GM18517 (cell line): ENCODE measurements at regions not wholly inside any gene's neighbourhood (a gene's known extent, or its start where the extent isn't known, plus 50 kb on each side); places are given as distances from the start of the nearest gene placed in this dataset.

Source experiments
- ATAC-seq: cut with Tn5 transposase; IDR thresholded peaks from one replicate; pipeline ENCODE4 v1.9.1; 2021; ENCODE audit warnings: mild to moderate bottlenecking, moderate library complexity; ENCODE audit not compliant: unreplicated experiment

- ATAC-seq = no peak
Measured at GRCh38 chr12:104863296-104863948, 94.7 kb downstream of the SLC41A2 start.

DNA sequence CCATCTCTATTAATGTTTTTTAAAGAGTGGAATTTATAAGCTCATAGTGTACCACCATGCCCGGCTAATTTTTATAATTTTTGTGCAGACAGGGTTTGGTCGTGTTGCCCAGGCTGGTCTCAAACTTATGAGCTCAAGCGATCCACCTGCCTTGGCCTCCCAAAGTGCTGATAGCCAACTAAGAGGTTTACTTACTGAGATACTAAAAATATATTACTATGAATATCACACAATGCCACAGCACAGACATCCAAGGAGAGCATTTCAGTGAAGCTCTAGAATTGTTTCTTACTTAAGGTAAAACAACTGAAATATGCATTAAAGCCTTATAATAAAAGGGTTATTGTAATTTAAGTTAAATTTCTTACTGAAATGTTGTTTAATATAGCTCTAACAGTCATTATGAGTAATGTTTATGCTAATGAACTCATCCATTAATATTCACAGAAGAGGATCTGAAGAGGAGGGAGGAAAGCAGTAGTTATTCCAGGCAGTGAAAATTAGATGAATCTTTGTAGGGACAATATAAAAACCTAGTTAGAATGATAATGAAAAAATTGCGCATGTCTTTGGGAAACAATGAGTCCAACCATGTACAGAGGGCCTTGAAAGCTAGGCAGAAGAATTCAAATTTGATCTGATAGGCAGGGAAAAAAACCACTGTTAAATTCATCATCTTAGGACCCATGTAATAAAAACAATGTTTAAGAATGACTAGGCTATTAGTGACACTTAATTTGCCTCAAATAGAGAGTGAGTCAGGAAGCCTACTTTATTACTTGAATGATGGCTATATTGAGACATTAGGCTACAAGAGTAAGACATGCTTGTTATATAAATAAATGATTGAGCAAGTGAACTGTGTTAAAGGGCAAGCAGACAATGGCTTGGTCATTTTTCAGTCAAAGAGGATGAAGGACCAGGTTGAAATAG lies 99.2 kb downstream of the SLC41A2 start:
- ATAC-seq = no peak

GRCh38 chr12:104856531-104856930 lies 101.6 kb downstream of the SLC41A2 start:
- no peak for ATAC-seq

DNA sequence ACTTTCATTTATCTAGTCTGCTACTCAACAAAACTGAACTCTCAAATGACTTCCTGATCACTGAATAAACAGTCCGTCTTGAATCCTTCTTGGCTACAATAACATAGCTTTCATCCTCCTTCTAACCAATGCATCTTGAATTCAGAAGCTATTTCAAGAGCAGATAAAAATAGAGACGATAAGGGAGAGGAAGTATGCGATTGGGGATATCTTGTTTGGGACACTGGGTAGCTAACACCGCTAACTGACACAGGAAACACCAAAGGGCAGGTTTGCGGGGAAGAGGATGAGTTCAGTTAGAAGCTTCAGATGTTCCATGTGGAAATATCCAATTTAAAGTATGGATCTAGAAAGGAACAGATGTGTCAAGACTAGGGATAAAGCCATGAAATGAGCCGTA lies 102.5 kb downstream of the SLC41A2 start:
- no peak for ATAC-seq

- ATAC-seq = no peak
Measured at GRCh38 chr12:104852896-104853295, 105.2 kb downstream of the SLC41A2 start.

DNA sequence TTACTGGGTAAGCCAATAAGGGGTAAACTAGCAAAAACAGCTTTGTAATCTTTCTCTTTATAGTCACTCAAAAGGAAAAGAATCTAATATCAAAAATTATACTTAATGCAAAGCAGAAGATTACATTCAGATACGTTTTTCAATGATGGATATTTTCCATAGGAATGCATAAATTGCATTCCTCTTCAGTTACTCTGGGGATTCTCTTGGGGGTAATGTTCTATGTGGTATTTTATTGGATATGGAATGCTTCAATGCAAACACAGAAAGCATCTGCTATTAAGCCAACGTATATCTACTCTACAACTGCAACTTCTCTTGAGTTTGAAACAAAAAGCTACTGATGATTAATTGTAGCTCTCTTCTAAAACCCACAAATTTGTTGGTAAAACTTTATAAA lies 106.0 kb downstream of the SLC41A2 start:
- ATAC-seq = no peak

- no peak for ATAC-seq
Measured at GRCh38 chr12:104850781-104851180, 107.3 kb downstream of the SLC41A2 start.

- ATAC-seq = no peak
Measured at GRCh38 chr12:104846056-104846767, 111.9 kb downstream of the SLC41A2 start.

GRCh38 chr12:104844123-104844522 lies 114.0 kb downstream of the SLC41A2 start:
- ATAC-seq = no peak

GRCh38 chr12:104840262-104840661 lies 117.8 kb downstream of the SLC41A2 start:
- ATAC-seq = no peak

GRCh38 chr12:104835317-104835716 lies 122.8 kb downstream of the SLC41A2 start:
- ATAC-seq = no peak

- ATAC-seq = no peak
Measured at GRCh38 chr12:104834607-104835006, 123.5 kb downstream of the SLC41A2 start.

GRCh38 chr12:104833756-104834155 lies 124.3 kb downstream of the SLC41A2 start:
- ATAC-seq = no peak

GRCh38 chr12:104828015-104828414 lies 130.1 kb downstream of the SLC41A2 start:
- ATAC-seq = no peak

GRCh38 chr12:104827587-104827986 lies 130.5 kb downstream of the SLC41A2 start:
- no peak for ATAC-seq

- no peak for ATAC-seq
Measured at GRCh38 chr12:104825408-104825807, 132.7 kb downstream of the SLC41A2 start.

- ATAC-seq = no peak
Measured at GRCh38 chr12:104823985-104824461, 134.1 kb downstream of the SLC41A2 start.

GRCh38 chr12:104822941-104823340 lies 135.1 kb downstream of the SLC41A2 start:
- ATAC-seq = no peak

- no peak for ATAC-seq
Measured at GRCh38 chr12:104816845-104817503, 141.1 kb downstream of the SLC41A2 start.

- ATAC-seq = no peak
Measured at GRCh38 chr12:104815935-104816334, 142.2 kb downstream of the SLC41A2 start.

DNA sequence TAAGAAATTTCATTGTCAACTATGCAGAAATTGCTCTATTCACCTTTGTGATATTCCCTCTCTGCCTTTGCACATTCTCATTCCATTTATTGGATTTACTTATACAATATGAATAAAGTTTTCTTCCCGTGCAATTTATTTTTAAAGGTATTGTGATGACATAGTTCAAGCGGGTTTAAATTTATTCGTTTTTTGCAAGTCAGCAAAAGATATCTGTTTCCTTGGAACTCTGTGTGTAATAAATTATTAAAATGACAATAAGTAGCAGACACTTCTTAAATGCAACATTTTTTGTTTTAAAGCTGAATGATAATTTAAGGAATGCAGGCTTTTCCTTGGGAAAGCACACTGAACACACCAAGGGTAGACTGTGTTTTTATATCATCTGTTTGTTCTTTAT lies 143.1 kb downstream of the SLC41A2 start:
- no peak for ATAC-seq
